ENCODE measurements at regions not wholly inside any gene's neighbourhood (a gene's known extent, or its start where the extent isn't known, plus 50 kb on each side); places are given as distances from the start of the nearest gene placed in this dataset.

DNA sequence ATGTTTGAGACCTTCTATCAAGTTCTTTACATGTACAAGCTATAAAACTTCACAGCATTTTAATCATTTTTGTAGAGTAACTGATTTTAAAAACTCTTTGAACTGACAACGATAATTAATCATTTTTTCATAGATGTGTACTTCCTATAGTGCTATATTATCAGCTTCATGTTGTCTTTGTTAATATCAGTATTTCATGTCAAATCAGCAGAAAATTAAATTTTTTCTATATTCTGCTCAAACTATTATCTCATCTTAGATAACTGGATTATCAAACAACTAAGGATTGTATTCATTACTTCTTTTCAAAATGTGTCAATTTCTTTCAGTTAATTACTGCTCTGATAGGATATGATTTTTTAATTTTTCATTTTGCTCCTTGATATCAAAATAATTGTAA is 214.6 kb upstream of the RGS18 start:
- TF ChIP-seq, protein P1, sequence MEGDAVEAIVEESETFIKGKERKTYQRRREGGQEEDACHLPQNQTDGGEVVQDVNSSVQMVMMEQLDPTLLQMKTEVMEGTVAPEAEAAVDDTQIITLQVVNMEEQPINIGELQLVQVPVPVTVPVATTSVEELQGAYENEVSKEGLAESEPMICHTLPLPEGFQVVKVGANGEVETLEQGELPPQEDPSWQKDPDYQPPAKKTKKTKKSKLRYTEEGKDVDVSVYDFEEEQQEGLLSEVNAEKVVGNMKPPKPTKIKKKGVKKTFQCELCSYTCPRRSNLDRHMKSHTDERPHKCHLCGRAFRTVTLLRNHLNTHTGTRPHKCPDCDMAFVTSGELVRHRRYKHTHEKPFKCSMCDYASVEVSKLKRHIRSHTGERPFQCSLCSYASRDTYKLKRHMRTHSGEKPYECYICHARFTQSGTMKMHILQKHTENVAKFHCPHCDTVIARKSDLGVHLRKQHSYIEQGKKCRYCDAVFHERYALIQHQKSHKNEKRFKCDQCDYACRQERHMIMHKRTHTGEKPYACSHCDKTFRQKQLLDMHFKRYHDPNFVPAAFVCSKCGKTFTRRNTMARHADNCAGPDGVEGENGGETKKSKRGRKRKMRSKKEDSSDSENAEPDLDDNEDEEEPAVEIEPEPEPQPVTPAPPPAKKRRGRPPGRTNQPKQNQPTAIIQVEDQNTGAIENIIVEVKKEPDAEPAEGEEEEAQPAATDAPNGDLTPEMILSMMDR (IDR thresholded peaks at IDR 0.05) = no peak
- no peak for TF ChIP-seq POLR2AphosphoS5 (IDR thresholded peaks at IDR 0.05)
